ENCODE measurements at regions not wholly inside any gene's neighbourhood (a gene's known extent, or its start where the extent isn't known, plus 50 kb on each side); places are given as distances from the start of the nearest gene placed in this dataset.

DNA sequence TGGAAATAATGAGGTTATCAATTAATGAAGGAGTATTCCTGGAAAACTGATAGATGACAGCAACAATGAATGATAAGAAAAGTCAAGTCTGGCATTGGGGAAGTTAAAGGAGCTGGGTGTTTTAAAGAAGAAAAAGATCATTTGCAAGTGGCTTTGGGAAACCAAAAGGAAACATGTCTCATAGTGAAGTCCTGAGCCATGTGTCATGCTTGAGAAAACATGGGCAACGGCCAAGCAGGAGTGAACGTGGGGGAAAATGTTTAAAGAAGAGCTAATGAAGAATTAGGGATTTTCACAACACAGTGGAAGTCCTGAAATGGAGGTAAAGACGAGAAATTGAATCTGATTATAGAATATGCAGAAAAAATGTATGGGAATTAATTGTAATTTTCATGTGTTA lies 1383.2 kb upstream of the CELF2 start:
- no peaks in the 10 kb centered on the region for H3K36me3 ChIP-seq (ENCODE audit: control insufficient read depth in 2 of 2, extremely low read depth in 1 of 2, insufficient read depth in 2 of 2, low read length in 2 of 2)
- no peak overlapping the region for H3K9ac ChIP-seq (ENCODE audit: control insufficient read depth, extremely low read depth, insufficient read depth, low read length)
- no peaks in the 10 kb centered on the region for H4K20me1 ChIP-seq (ENCODE audit: control insufficient read depth, extremely low read depth, insufficient read depth, low read length)
- no peaks in the 10 kb centered on the region for H3K9me1 ChIP-seq (ENCODE audit: control insufficient read depth, extremely low read depth, insufficient read depth, low read length)
- no peaks in the 10 kb centered on the region for H3K79me2 ChIP-seq (ENCODE audit: control insufficient read depth, insufficient read depth, low read length)
- DNase-seq (ENCODE audit: low read depth, low spot score) (no peak), FAIRE-seq (no peak)
- H3K27me3 ChIP-seq (ENCODE audit: control insufficient read depth, extremely low read depth, insufficient read depth, low read length): no peaks in the 10 kb centered on the region
- no peak overlapping the region for H3K4me3 ChIP-seq (ENCODE audit: control insufficient read depth in 2 of 3, extremely low read depth in 1 of 3, insufficient read depth in 2 of 3, low read depth in 1 of 3, low read length in 3 of 3)
- TF ChIP-seq, protein P1, sequence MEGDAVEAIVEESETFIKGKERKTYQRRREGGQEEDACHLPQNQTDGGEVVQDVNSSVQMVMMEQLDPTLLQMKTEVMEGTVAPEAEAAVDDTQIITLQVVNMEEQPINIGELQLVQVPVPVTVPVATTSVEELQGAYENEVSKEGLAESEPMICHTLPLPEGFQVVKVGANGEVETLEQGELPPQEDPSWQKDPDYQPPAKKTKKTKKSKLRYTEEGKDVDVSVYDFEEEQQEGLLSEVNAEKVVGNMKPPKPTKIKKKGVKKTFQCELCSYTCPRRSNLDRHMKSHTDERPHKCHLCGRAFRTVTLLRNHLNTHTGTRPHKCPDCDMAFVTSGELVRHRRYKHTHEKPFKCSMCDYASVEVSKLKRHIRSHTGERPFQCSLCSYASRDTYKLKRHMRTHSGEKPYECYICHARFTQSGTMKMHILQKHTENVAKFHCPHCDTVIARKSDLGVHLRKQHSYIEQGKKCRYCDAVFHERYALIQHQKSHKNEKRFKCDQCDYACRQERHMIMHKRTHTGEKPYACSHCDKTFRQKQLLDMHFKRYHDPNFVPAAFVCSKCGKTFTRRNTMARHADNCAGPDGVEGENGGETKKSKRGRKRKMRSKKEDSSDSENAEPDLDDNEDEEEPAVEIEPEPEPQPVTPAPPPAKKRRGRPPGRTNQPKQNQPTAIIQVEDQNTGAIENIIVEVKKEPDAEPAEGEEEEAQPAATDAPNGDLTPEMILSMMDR (optimal IDR thresholded peaks at IDR 0.05 in 1 of 3, IDR thresholded peaks at IDR 0.05 in 1 of 3, conservative IDR thresholded peaks at IDR 0.05 in 1 of 3; ENCODE audit: extremely low read depth in 1 of 3, insufficient read depth in 2 of 3, low read length in 3 of 3): no peak
- TF ChIP-seq EZH2 (IDR thresholded peaks at IDR 0.05; ENCODE audit: low read length): no peak
- no peak overlapping the region for H3K4me2 ChIP-seq (ENCODE audit: control insufficient read depth, extremely low read depth, insufficient read depth, low read depth, low read length)
- no peak overlapping the region for H3K27ac ChIP-seq (ENCODE audit: control insufficient read depth, insufficient read depth, low read length)
- H2AFZ ChIP-seq (ENCODE audit: control insufficient read depth, low read length): no peak overlapping the region
- no peaks in the 10 kb centered on the region for H3K4me1 ChIP-seq (ENCODE audit: control insufficient read depth, extremely low read depth, insufficient read depth, low read length)
- dilution Hi-C loops (cut with MboI; ENCODE audit: extremely low pct_ligation_motif_present, low sequenced_read_pairs): no loop called here
- no peaks in the 10 kb centered on the region for H3K9me3 ChIP-seq (ENCODE audit: control insufficient read depth, low read depth, low read length)

DNA sequence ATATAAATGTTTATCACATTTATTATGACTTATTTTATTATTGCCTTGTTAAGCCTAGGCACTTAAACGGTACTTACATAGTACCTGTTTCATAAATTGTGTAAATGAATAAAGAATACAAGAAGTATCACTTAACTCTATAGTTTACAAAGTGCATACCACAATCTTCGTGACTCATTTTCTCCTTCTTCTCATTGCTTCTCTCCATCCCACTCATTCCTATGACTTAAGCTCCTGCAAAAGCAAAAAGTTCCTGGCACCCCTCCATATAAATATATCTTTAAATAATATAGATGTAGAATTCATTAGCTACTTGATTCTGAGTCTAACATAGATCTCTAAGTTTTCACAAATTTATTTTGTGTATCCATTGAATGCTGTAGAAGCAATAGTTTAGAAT lies 1382.0 kb upstream of the CELF2 start:
- no peaks in the 10 kb centered on the region for H3K27me3 ChIP-seq (ENCODE audit: control insufficient read depth, extremely low read depth, insufficient read depth, low read length)
- FAIRE-seq (no peak), DNase-seq (ENCODE audit: low read depth, low spot score) (no peak)
- H3K4me3 ChIP-seq (ENCODE audit: control insufficient read depth in 2 of 3, extremely low read depth in 1 of 3, insufficient read depth in 2 of 3, low read depth in 1 of 3, low read length in 3 of 3): no peak overlapping the region
- H3K27ac ChIP-seq (ENCODE audit: control insufficient read depth, insufficient read depth, low read length): no peak overlapping the region
- no peaks in the 10 kb centered on the region for H3K4me1 ChIP-seq (ENCODE audit: control insufficient read depth, extremely low read depth, insufficient read depth, low read length)
- H3K9me1 ChIP-seq (ENCODE audit: control insufficient read depth, extremely low read depth, insufficient read depth, low read length): no peaks in the 10 kb centered on the region
- H3K9me3 ChIP-seq (ENCODE audit: control insufficient read depth, low read depth, low read length): no peaks in the 10 kb centered on the region
- no peak overlapping the region for H3K9ac ChIP-seq (ENCODE audit: control insufficient read depth, extremely low read depth, insufficient read depth, low read length)
- TF ChIP-seq, protein P1 (optimal IDR thresholded peaks at IDR 0.05 in 1 of 3, IDR thresholded peaks at IDR 0.05 in 1 of 3, conservative IDR thresholded peaks at IDR 0.05 in 1 of 3; ENCODE audit: extremely low read depth in 1 of 3, insufficient read depth in 2 of 3, low read length in 3 of 3): no peak
- no peak for TF ChIP-seq EZH2 (IDR thresholded peaks at IDR 0.05; ENCODE audit: low read length)
- H3K79me2 ChIP-seq (ENCODE audit: control insufficient read depth, insufficient read depth, low read length): no peaks in the 10 kb centered on the region
- dilution Hi-C loops (cut with MboI; ENCODE audit: extremely low pct_ligation_motif_present, low sequenced_read_pairs): no loop called here
- no peak overlapping the region for H2AFZ ChIP-seq (ENCODE audit: control insufficient read depth, low read length)
- H4K20me1 ChIP-seq (ENCODE audit: control insufficient read depth, extremely low read depth, insufficient read depth, low read length): no peaks in the 10 kb centered on the region
- no peak overlapping the region for H3K4me2 ChIP-seq (ENCODE audit: control insufficient read depth, extremely low read depth, insufficient read depth, low read depth, low read length)
- no peaks in the 10 kb centered on the region for H3K36me3 ChIP-seq (ENCODE audit: control insufficient read depth in 2 of 2, extremely low read depth in 1 of 2, insufficient read depth in 2 of 2, low read length in 2 of 2)
